Natural killer cell (primary cell): ENCODE measurements at regions not wholly inside any gene's neighbourhood (a gene's known extent, or its start where the extent isn't known, plus 50 kb on each side); places are given as distances from the start of the nearest gene placed in this dataset.

Experiments used
- ATAC-seq, 3 donors: fragments of 150-1000 bp in 2 of 3; fragments of 200-7000 bp in 1 of 3; cut with Tn5 transposase; 1 replicate in 1 of 3; 2 replicates in 2 of 3; pipeline ENCODE4 v1.10.0; 2021; ENCODE audit warnings: mild to moderate bottlenecking in 2 of 3, moderate library complexity in 2 of 3
- DNase-seq, 2 donors: peaks; one replicate each; pipeline versions ENCODE4 v3.0.0 to v3.0.0-alpha.2; 2013 to 2021; ENCODE audit warnings: mixed read lengths in 1 of 2
- H3K27ac ChIP-seq: one replicate; pipeline ENCODE4 v1.5.1; 2013; ENCODE audit warnings: mild to moderate bottlenecking, low read length
- H3K27me3 ChIP-seq: one replicate; pipeline ENCODE4 v1.6.1; 2013; ENCODE audit warnings: low read length; ENCODE audit not compliant: control insufficient read depth, insufficient read depth
- H3K36me3 ChIP-seq: one replicate; pipeline ENCODE4 v1.6.1; 2013; ENCODE audit warnings: low read length; ENCODE audit not compliant: control insufficient read depth, insufficient read depth
- H3K4me1 ChIP-seq: one replicate; pipeline ENCODE4 v1.6.1; 2013; ENCODE audit warnings: low read length; ENCODE audit not compliant: control insufficient read depth, insufficient read depth
- H3K4me3 ChIP-seq: one replicate; pipeline ENCODE4 v1.5.1; 2013; ENCODE audit warnings: low read length
- H3K9me3 ChIP-seq: one replicate; pipeline ENCODE4 v1.6.1; 2013; ENCODE audit warnings: low read length; ENCODE audit not compliant: control insufficient read depth, insufficient read depth
- H3K27ac Mint-ChIP-seq, 2 donors: one replicate each; pipeline ENCODE4 v1.8.0; 2022; ENCODE audit warnings: mild to moderate bottlenecking in 2 of 2, mixed read lengths in 2 of 2, moderate library complexity in 1 of 2
- H3K27me3 Mint-ChIP-seq, 2 donors: one replicate each; pipeline ENCODE4 v1.8.0; 2022; ENCODE audit warnings: low read depth in 2 of 2, mixed read lengths in 2 of 2
- H3K36me3 Mint-ChIP-seq: one replicate; pipeline ENCODE4 v1.8.0; 2022; ENCODE audit warnings: mixed read lengths
- H3K4me1 Mint-ChIP-seq, 2 donors: one replicate each; pipeline ENCODE4 v1.8.0; 2022; ENCODE audit warnings: mixed read lengths in 2 of 2
- H3K4me3 Mint-ChIP-seq: one replicate; pipeline ENCODE4 v1.8.0; 2022; ENCODE audit warnings: mild to moderate bottlenecking, moderate library complexity, mixed read lengths
- H3K9me3 Mint-ChIP-seq, 2 donors: one replicate each; pipeline ENCODE4 v1.8.0; 2022; ENCODE audit warnings: mixed read lengths in 2 of 2
- WGBS: methylation state at CpG from one replicate; pipeline ENCODE4 v1.1.7; 2013; ENCODE audit warnings: missing lambda C conversion rate; ENCODE audit not compliant: insufficient coverage; 5-methylcytosine and 5-hydroxymethylcytosine counted together
- intact Hi-C: fragments of 100-400 bp; cut with micrococcal nuclease; formaldehyde crosslinking; loops from one replicate; pipeline ENCODE4 v1.14.2; 2022
- TF ChIP-seq, protein P1 (sequence below): fragments of 200-600 bp; IDR thresholded peaks from one replicate; pipeline ENCODE4 v1.8.0; 2022; ENCODE audit warnings: antibody characterized with exemption

GRCh38 chr7:15845868-15846267 is 159.4 kb upstream of the MEOX2 start:
- TF ChIP-seq, protein P1, sequence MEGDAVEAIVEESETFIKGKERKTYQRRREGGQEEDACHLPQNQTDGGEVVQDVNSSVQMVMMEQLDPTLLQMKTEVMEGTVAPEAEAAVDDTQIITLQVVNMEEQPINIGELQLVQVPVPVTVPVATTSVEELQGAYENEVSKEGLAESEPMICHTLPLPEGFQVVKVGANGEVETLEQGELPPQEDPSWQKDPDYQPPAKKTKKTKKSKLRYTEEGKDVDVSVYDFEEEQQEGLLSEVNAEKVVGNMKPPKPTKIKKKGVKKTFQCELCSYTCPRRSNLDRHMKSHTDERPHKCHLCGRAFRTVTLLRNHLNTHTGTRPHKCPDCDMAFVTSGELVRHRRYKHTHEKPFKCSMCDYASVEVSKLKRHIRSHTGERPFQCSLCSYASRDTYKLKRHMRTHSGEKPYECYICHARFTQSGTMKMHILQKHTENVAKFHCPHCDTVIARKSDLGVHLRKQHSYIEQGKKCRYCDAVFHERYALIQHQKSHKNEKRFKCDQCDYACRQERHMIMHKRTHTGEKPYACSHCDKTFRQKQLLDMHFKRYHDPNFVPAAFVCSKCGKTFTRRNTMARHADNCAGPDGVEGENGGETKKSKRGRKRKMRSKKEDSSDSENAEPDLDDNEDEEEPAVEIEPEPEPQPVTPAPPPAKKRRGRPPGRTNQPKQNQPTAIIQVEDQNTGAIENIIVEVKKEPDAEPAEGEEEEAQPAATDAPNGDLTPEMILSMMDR = no peak
- H3K4me3 ChIP-seq = no peak overlapping the region
- H3K36me3 ChIP-seq = no peaks in the 10 kb centered on the region
- Mint-ChIP-seq H3K9me3 (peaks cover 5 to 9% of the 10 kb centered on the region in 2 donors), H3K27ac (no peak overlapping the region), H3K27me3 (no peaks in the 10 kb centered on the region), H3K4me1 (no peaks in the 10 kb centered on the region), H3K36me3 (no peaks in the 10 kb centered on the region), H3K4me3 (no peak overlapping the region)
- WGBS = 100% methylated on average over 2 of the region's 3 CpGs
- no peaks in the 10 kb centered on the region for H3K4me1 ChIP-seq
- intact Hi-C loops = no loop called here
- H3K27me3 ChIP-seq = no peaks in the 10 kb centered on the region
- ATAC-seq = no peak
- peaks cover 5% of the 10 kb centered on the region for H3K9me3 ChIP-seq
- no peak for DNase-seq
- no peak overlapping the region for H3K27ac ChIP-seq

DNA sequence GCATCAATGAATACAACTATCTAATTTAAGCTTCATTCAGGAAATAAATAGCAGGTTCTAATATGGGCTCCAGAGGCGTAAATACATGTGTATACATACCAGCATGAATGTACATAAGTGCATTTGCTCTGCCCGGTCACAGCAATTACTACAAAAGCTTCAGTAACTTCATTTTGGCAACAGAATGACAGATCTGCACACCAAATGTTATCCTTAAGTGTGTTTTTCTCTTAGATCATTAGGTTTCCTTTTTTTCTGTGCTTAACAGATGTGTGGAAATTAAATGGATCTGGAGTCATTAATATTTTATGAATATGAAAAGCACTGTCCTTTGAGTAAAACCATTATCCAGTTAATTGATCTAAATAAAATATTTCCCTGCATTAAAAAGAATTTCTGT is 159.0 kb upstream of the MEOX2 start:
- H3K4me3 Mint-ChIP-seq = no peak overlapping the region
- TF ChIP-seq, protein P1 = no peak
- Histone ChIP-seq H3K9me3 (peaks cover 5% of the 10 kb centered on the region), H3K27ac (no peak overlapping the region), H3K27me3 (no peaks in the 10 kb centered on the region), H3K36me3 (no peaks in the 10 kb centered on the region), H3K4me3 (no peak overlapping the region), H3K4me1 (no peaks in the 10 kb centered on the region)
- no peak for DNase-seq
- H3K27ac Mint-ChIP-seq = no peak overlapping the region
- no peaks in the 10 kb centered on the region for H3K27me3 Mint-ChIP-seq
- intact Hi-C loops = no loop called here
- ATAC-seq = no peak
- H3K36me3 Mint-ChIP-seq = no peaks in the 10 kb centered on the region
- peaks cover 5 to 9% of the 10 kb centered on the region in 2 donors for H3K9me3 Mint-ChIP-seq
- WGBS = 92% methylated on average over 2 of the region's 2 CpGs
- no peaks in the 10 kb centered on the region for H3K4me1 Mint-ChIP-seq

DNA sequence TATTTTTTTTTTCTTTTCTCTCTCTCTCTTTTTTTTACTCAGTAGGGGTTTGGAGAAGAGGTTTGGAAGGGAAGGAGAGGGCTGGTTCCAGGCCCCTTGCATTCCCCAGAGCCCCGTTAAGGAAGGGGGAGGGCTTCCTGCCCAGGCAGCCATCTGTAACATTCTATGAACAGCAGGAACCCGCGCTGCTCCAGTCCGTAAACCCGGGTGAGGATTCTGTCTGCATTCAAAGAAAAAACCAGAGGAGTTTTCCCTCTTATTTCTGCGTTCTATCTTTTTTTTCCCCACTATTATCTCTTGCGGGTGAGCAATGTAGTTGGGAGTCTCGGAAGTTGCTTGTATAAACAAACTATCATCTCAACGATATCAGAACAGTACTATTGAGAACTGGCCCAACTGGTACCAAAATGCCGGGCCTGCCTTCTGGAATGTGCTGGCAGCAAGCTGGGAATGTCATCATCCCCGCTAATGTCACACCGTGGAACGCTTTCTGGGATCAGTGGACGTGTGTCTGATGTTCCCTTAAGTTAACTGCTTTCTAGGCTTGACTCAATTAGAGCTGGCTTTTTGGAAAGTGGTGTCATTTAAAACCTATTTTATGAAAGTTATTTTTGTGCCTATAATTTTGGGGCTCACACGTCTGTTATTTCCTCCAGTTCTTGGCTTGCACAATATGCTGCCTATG is 153.1 kb upstream of the MEOX2 start:
- Histone ChIP-seq H3K27me3 (no peaks in the 10 kb centered on the region), H3K36me3 (no peaks in the 10 kb centered on the region), H3K27ac (no peak overlapping the region), H3K4me1 (no peaks in the 10 kb centered on the region), H3K4me3 (no peak overlapping the region), H3K9me3 (no peaks in the 10 kb centered on the region)
- Mint-ChIP-seq H3K27ac (no peak overlapping the region), H3K9me3 (peaks cover 5 to 7% of the 10 kb centered on the region in 2 donors), H3K27me3 (no peaks in the 10 kb centered on the region), H3K4me3 (no peak overlapping the region), H3K4me1 (no peaks in the 10 kb centered on the region), H3K36me3 (no peaks in the 10 kb centered on the region)
- no peak for ATAC-seq
- intact Hi-C loops = no loop called here
- WGBS = 41% methylated on average over 13 of the region's 15 CpGs
- TF ChIP-seq, protein P1 = no peak
- DNase-seq = no peak

- intact Hi-C loops = no loop called here
- Mint-ChIP-seq H3K27me3 (no peaks in the 10 kb centered on the region), H3K9me3 (no peaks in the 10 kb centered on the region), H3K36me3 (no peaks in the 10 kb centered on the region), H3K4me1 (no peaks in the 10 kb centered on the region), H3K4me3 (no peak overlapping the region), H3K27ac (no peak overlapping the region)
- 80% methylated on average over 1 of the region's 2 CpGs for WGBS
- Histone ChIP-seq H3K36me3 (no peaks in the 10 kb centered on the region), H3K27me3 (no peaks in the 10 kb centered on the region), H3K9me3 (no peaks in the 10 kb centered on the region), H3K4me3 (no peak overlapping the region), H3K4me1 (no peaks in the 10 kb centered on the region), H3K27ac (no peak overlapping the region)
- ATAC-seq (no peak), DNase-seq (no peak)
- TF ChIP-seq, protein P1 = no peak
Observed at GRCh38 chr7:15838265-15838664, 151.8 kb upstream of the MEOX2 start.
